GM18861 (cell line): ENCODE measurements at regions not wholly inside any gene's neighbourhood (a gene's known extent, or its start where the extent isn't known, plus 50 kb on each side); places are given as distances from the start of the nearest gene placed in this dataset.

Experiments used
- ATAC-seq: cut with Tn5 transposase; IDR thresholded peaks from one replicate; pipeline ENCODE4 v1.9.1; 2021; ENCODE audit not compliant: unreplicated experiment

DNA sequence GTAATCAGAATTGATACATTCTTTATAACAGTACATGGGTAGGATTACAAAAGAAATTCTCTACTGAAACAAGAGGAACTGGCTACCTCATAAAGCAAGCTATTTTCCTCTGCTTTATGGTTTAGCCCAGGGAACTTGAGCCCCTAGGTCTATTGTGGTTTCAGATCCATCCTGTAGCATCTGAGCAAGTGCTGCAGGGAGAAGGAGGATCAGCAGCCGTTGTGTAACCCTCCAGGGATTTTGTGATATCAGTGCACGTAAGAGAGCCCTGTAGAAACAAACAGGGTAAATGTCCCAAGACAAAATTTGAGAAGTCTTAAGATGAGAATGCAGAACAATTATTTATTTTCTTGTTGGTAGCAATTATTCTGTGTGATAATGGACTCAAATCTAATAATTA is 165.2 kb upstream of the DEFB112 start:
- ATAC-seq = no peak

DNA sequence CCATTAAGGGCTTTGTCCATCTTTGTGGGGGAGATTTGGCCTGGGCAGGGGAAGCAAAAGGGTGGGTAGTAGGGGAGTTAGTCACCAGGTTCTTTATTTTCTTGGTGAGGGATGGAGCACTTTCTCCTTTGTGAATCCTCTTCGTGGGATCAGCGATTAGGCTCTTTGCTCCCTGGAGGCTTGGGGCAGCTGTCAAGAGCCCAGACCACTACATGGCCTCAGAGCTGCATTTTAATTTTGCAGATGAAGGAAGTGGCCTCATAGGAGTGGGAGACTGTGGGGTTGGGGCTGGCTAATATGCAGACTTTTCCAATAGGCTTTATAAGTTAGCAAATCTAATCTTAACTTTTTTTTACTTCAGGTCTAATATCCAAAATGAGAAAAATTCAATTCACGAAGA is 168.1 kb upstream of the DEFB112 start:
- no peak for ATAC-seq

DNA sequence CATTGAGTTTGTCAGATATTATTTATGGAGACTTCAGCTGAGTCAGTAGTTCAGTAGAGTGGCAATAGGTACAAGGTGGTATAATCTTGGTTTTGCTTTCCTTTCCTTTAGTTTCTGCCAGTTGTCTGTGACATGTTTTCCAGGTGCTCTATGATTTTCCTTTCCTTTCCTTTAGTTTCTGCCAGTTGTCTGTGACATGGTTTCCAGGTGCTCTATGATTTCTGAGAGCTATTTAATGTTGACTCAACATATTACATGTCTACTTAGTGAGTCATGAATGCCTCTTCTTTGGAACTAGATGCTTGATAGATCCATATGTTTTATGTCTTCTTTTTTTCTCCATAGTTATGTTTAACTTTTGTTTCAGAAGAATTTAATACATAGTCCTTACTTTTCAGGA is 186.4 kb upstream of the DEFB112 start:
- no peak for ATAC-seq

DNA sequence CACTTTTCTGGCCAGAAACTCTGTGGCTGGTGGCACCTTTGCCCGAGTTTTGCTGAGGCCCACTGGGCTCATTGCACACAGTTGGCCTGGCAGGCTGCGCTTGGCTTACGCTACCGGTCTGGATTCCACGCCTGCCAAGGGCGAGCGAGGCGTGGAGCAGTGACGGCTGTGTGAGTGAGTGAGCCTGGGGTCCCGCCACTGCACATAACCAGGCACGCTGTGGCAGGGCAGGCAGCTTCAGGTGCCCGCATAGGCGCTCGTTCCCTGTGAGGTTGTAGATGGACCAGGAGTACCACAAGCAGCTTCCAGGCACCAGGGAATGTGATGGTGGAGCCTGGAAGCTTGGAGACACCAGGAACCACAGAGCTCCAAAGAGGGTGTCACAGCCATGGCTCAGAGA is 190.1 kb upstream of the DEFB112 start:
- ATAC-seq = no peak

DNA sequence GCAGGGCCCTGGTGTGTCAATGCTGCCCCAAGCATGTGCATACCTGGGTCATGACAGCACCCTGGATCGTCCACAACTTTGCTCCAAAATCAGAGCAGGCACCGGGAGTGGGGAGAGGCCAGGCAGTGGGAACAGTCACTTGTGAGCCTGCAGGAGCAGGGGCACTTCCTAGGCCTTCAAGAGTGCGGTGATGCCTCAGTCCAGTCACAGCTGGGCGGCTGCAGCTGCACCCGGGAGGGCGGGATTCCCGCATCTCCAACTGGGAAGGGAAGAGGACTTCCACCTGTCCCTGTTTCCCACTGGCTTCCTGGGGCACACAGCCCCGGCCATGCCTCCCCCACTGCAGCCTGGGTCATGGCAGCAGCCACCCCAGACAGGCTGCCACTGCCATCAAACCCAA is 191.3 kb upstream of the DEFB112 start:
- no peak for ATAC-seq

DNA sequence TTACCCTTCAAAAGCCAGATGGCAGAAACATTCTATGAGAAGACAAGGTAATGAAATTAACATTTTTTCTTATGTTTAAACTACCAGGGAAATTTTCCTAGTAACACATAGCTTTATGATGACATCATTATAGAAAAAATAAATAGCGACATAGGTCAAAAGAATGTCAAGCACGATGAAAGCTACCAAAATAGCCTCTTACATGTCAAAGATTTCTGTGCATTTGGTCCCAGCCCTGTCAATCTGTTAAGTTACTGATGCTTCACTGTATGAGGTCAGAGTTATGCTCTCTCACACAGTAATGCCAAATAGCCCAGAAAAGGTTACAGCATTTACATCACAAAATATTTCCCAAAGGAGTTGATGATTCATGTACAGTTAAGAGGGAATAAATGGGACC is 199.8 kb upstream of the DEFB112 start:
- ATAC-seq = no peak

DNA sequence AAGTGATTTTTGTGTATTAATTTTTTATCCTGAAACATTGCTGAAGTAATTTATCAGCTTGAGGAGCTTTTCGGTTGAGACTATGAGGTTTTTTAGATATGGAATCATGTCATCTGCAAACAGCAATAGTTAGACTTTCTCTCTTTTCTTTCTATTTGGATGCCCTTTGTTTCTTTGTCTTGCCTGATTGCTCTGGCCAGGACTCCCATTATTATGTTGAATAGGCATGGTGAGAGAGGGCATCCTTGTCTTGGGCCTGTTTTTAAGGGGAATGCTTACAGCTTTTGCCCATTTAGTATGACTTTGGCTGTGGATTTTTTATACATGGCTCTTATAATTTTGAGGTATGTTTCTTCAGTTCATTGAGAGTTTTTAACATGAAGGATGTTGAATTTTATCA is 207.6 kb upstream of the DEFB112 start:
- no peak for ATAC-seq

DNA sequence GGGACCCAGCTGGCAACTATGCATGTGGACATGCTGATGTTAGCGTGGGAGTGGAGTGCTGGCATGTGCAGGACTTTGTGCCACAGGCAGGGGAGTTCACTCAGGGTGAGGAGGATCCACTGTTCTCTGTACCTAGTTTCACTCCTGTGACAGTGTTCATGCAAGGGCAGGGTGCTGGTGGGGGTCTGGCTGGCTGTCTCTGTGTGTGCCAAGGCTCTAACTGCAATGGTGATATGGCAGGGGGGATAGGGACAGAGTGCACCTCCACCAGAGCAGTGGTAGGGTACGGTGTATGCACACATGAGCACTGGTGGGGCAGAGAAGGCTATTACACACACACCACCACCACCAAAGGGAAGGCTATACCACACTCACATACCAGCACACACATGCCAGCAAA is 210.2 kb upstream of the DEFB112 start:
- ATAC-seq = no peak

DNA sequence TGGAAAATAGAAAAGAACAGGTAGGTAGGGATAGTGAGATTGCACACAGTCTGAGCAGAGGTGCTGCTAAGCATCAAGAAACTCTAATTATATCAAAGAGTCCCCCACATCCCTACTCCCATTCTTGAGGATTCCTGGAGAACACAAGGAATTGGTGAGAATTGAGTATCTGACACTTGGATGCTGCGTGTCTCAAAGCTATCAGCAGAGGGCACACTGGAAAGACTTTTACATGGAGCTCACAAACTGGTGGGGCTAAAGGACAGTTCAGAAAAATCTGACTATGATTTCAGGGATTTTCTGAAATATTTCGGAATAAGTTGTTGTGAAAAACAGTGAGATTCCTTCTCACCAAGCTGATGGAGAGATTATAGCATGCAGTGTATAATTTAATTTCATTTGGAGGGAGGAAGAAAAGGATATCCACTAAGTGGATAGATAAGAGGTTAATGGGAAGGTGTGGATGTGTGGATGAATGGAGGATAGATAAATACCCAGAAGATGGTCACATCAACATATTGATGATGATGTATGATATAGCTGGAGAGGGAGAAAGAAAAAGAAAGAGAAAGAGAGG is 215.4 kb upstream of the DEFB112 start:
- no peak for ATAC-seq

DNA sequence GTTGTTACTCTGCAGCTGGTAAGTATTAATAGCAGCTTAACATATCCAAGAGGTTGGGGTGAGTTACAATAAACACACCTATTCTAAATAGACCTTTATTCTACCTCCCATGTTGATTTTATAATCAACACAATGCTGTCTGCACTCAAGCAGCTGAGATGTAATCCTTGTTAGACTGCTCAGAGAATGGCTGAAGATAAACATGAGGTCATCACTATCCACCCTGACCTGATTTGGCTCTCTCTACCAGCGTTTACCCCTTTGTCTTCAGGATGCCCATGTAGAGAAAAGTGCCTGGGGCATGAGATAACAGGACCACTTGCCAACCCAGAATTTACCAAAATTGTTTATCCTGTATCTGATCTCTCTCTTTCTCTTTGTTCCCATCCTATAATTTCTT is 220.7 kb upstream of the DEFB112 start:
- ATAC-seq = no peak

DNA sequence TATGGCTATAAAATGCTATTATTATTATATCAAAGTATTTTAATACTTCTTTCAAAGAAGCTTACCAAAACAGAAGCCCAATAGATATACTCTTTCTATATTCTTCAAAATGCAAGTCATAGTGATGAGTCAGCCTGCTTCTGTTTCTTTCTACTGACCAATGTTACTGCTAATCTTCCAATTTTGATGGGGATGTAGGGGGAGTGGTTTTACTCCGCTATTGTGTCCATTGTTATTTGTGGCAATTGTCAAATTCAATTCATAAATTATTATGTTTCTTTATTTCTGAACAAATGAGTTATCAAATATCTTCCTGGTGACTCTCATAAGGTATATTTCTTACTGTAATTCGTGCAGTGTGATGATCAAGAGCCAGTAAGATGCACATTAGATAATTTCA is 221.5 kb upstream of the DEFB112 start:
- ATAC-seq = no peak

DNA sequence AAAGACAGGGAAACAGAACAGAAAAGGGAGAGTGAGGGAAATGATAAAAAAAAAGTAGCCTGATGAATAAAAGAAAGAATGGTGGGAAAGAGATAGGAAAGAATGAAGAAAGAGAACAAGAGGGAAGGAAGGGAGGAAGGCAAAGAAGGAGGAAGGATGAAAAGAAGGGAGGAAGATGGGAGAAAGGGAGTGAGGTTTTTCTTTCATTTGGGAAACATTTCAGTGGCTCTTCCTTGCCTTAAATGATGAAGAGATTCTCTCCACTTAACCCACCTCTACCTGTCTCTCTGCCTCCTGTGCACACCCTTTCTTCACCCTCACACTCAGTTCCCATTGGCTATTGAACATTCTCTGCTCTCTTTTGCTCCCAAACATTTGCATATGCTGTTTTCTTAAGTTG is 222.1 kb upstream of the DEFB112 start:
- ATAC-seq = no peak

DNA sequence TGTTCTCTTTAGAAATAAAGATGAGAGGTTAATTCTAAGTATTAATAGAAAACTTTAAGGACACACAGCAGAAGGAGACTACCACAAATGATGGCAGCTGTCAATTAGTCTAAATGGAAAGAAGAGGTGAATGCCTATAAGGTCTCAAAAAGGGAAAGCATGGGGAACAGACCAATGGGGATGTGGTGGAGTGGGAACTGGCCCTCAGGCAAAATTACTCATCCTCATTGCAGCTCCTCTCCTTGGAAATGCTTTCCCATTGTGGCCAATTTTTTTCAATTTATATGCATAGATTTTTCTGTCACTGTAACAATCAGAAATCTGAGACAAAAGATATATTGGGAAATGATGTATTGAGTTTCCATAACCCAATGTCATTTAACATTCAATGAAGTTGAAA is 222.9 kb upstream of the DEFB112 start:
- no peak for ATAC-seq

DNA sequence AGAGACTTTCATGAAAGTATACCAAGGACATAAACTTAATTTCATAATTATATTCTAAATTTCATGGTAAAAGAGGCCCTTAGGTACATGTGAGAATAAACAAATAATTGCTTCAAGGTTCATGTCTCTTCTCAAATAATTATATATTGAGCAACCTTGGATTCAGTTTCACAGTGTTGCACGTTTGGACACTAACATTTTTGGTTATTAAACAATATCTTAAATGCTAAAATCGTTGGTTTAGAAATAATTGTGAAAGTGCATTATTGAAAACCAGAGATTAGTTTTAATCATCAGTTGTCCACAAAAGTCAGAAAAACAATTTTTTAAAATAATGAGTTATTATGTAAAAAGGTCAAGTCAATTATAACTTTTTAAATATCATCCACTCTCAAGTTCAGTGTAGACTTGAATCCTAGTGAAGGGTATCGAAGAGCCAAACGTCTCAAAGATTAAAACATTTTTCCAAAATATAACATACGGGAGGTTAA is 227.1 kb upstream of the DEFB112 start:
- no peak for ATAC-seq

DNA sequence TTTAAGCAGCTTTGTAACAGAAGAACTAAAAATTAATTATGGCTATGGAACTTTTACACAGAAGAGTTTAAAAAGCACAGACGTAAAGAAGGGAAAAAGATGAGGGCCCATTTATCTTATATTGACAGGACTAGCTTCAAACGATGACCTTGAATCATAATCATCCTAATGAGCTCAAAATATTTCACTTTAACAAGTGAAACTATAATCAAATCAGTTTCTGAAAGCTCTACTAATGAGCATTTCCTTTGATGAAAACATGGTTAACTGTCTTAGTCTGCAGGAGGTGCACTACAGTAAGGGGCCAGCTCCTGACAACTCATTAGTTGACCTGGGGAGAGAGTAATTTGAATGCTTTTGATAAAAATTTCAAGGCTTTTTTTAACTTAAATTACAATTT is 228.0 kb upstream of the DEFB112 start:
- no peak for ATAC-seq

DNA sequence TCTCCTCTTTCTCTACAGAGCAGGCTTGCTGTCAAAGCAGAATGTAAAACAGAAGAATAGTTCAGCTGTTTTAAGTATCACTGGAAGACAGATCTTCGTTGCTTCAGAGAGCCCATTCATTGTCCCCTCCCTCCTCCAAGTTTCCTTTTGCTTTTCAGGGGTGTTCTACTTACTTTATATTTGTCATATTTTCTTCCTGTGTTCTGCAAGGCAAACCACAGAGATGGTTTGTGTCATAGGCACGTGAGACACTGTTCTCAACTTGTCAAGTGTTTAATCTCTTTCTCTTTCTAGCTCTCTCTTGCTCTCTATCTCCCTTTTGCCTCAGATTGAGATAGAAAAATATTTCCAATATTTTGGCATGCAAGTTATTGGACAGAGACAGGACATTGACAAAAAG is 228.9 kb upstream of the DEFB112 start:
- ATAC-seq = peak; percentile 70

DNA sequence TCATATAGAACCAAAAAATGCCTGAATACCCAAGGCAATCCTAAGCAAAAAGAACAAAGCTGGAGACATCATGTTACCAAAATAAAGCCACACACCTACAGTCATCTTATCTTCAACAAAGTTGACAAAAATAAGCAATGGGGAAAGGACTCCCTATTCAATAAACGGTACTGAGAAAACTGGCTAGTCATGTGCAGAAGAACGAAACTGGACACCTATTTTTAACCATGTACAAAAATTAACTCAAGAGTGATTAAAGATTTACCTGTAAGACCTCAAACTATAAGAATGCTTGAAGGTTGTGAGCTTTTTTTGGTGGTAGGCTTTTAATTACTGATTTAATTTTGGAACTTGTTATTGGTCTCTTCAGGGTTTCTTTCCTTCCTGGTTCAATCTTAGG is 236.0 kb upstream of the DEFB112 start:
- ATAC-seq = peak; percentile 86

DNA sequence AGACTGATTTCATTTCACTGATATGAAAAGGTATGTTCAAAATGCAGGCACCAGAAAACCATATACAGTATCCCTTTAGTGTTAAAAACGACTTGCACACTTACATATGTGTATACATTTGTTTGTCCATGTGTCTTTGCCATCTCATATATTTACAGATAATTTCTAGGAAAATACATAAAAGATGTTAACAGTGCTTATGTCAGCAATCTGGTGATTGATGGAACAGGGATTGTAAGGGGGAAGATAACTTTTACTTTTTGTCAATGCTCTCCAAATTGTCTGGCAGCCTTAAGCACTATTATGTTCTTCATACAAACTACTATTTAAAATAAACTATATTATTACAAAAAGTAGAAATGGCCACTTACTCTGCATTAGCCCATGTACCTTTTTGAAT is 238.5 kb upstream of the DEFB112 start:
- no peak for ATAC-seq

DNA sequence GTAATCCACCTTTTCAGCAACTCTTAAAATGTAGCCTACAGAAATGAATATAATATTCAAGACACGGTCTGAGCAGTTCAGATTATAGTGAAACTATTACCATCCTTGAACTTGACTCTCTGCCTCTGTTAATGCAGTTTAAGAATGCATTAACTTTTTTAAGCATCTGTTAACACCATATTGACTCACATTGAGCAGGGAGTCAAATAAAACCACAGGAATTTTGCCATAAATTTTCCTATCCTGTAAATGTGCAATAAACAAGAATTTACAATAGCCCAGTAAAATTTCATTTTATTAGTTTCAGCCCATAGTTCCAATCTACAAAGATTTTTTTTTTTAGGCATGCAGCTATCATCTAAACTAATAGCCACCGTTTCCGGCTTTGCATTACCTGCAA is 239.2 kb upstream of the DEFB112 start:
- no peak for ATAC-seq

DNA sequence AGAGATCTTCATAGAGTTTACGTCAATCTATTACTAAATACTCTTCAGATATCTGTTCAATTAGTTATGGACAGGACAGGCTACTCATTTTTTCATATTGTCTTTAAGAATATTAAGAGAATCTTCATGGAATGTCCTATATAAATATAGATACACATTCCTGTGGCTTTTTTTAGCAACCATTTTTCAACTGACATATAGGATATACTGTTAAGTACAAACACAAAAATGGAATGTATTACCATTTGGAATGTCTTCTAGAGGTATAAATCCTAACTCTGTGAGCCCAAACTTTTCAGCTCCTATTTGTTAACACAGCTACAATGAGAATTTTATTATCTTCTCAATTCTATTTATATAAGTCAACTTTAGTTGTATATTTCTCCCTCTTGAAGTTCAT is 239.6 kb upstream of the DEFB112 start:
- no peak for ATAC-seq

DNA sequence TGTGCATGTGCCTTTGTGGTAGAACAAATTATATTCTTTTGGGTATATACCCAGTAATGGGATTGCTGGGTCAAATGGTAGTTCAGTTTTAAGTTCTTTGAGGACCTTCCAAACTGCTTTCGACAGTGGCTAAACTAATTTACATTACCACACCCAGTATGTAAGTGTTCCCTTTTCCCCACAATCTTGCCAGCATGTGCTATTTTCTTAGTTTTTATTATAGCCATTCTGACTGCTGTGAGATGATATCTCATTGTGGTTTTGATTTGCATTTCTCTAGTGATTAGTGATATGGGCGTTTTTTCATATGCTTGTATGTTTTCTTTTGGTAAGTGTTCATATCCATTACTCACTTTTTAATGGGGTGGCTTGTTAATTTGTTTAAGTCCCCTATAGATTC is 251.6 kb upstream of the DEFB112 start:
- no peak for ATAC-seq

DNA sequence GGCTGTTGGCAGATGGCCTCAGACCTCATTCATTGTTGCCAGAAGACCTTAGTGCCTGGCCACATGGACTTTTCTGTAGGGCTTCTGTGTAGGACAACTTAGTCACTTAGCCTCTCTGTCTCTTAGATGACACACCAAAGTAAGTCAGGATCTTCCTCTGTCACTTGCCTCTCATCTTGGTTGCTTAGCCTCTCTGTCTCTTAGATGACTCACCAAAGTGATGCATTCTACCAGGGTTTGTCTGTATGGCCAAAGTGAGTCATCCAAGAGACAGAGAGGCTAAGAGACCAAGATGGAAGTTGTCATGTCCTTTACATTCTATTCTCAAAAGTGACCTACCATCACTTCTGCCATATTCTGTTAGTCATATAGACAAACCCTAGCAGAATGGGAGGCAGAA is 255.9 kb upstream of the DEFB112 start:
- ATAC-seq = no peak

DNA sequence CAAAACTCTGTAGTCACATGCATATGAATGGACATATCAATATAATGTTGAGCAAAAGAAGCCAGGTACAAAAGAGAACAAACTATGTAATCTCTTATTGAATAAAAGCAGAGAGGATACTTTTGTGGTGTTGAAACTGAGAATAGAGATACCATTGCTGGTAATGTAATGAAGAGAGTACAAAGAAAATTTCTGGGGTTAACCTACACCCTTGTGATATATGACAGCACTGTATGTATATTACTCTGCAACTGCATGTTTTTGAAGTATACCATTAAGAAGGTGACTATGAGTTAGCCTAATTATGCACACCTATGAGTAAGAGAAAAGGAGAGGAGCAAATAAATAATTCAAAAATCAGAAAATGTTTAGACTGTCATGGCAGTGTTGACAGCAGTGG is 268.8 kb upstream of the DEFB112 start:
- no peak for ATAC-seq

DNA sequence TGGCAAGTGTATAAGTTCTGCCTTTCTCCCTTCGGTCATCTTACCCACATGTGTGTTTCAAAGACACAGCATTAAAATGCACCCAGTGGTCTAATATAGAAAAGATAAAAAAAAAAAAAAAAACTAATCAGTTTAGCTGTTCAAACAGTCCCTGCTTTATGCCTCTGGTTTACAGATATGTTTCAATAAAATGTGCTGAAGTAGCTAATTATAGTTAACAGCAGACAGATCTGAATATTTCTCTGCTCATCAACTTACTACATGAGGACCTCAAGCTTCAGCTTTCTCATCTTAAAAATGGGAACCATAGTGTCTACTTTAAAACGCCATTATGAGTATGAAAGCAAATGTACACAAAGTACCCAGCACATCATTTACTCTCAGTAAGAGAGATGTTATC is 280.6 kb upstream of the DEFB112 start:
- ATAC-seq = no peak
